ENCODE measurements at regions not wholly inside any gene's neighbourhood (a gene's known extent, or its start where the extent isn't known, plus 50 kb on each side); places are given as distances from the start of the nearest gene placed in this dataset.

- no peaks in the 10 kb centered on the region for H3K4me1 Mint-ChIP-seq
- peaks cover 12% of the 10 kb centered on the region for H3K27me3 Mint-ChIP-seq
- H3K9me3 Mint-ChIP-seq, result no peaks in the 10 kb centered on the region
These were observed 111.7 kb upstream of the NR2F2 start for GRCh38 chr15:96218623-96219455.

GRCh38 chr15:96219681-96220080 lies 110.8 kb upstream of the NR2F2 start:
- Mint-ChIP-seq H3K4me3 (no peak overlapping the region), H3K27me3 (peaks cover 12% of the 10 kb centered on the region), H3K27ac (no peak overlapping the region), H3K9me3 (no peaks in the 10 kb centered on the region), H3K36me3 (peaks cover 3% of the 10 kb centered on the region), H3K4me1 (no peaks in the 10 kb centered on the region)

More at GRCh38 chr15:96218623-96219455, 111.7 kb upstream of the NR2F2 start:
- Mint-ChIP-seq H3K27ac (no peak overlapping the region), H3K36me3 (peaks cover 3% of the 10 kb centered on the region), H3K4me3 (no peak overlapping the region)

GRCh38 chr15:96220657-96221056 lies 109.8 kb upstream of the NR2F2 start:
- Mint-ChIP-seq H3K27ac (no peak overlapping the region), H3K4me1 (no peaks in the 10 kb centered on the region), H3K9me3 (no peaks in the 10 kb centered on the region), H3K27me3 (peaks cover 12% of the 10 kb centered on the region), H3K4me3 (no peak overlapping the region), H3K36me3 (peaks cover 3% of the 10 kb centered on the region)

- H3K36me3 Mint-ChIP-seq, result no peaks in the 10 kb centered on the region
- H3K27ac Mint-ChIP-seq, result no peak overlapping the region
- peaks cover 8% of the 10 kb centered on the region for H3K27me3 Mint-ChIP-seq
- no peaks in the 10 kb centered on the region for H3K9me3 Mint-ChIP-seq
- no peak overlapping the region for H3K4me3 Mint-ChIP-seq
- H3K4me1 Mint-ChIP-seq, result no peaks in the 10 kb centered on the region
These were observed 107.5 kb upstream of the NR2F2 start for GRCh38 chr15:96222981-96223380.

GRCh38 chr15:96223939-96224338 lies 106.6 kb upstream of the NR2F2 start:
- H3K4me1 Mint-ChIP-seq, result no peaks in the 10 kb centered on the region

GRCh38 chr15:96225642-96226259 lies 104.7 kb upstream of the NR2F2 start:
- H3K4me3 Mint-ChIP-seq, result no peak overlapping the region
- no peaks in the 10 kb centered on the region for H3K9me3 Mint-ChIP-seq
- H3K4me1 Mint-ChIP-seq, result no peaks in the 10 kb centered on the region
- no peak overlapping the region for H3K27ac Mint-ChIP-seq
- H3K27me3 Mint-ChIP-seq, result peaks cover 6% of the 10 kb centered on the region
- H3K36me3 Mint-ChIP-seq, result no peaks in the 10 kb centered on the region

More at GRCh38 chr15:96223939-96224338, 106.6 kb upstream of the NR2F2 start:
- no peaks in the 10 kb centered on the region for H3K9me3 Mint-ChIP-seq
- H3K4me3 Mint-ChIP-seq, result no peak overlapping the region
- H3K27ac Mint-ChIP-seq, result no peak overlapping the region
- no peaks in the 10 kb centered on the region for H3K36me3 Mint-ChIP-seq
- peaks cover 6% of the 10 kb centered on the region for H3K27me3 Mint-ChIP-seq

GRCh38 chr15:96230526-96231181 lies 99.8 kb upstream of the NR2F2 start:
- no peaks in the 10 kb centered on the region for H3K9me3 Mint-ChIP-seq
- H3K4me1 Mint-ChIP-seq, result no peaks in the 10 kb centered on the region
- no peak overlapping the region for H3K4me3 Mint-ChIP-seq
- no peaks in the 10 kb centered on the region for H3K36me3 Mint-ChIP-seq
- peaks cover 2% of the 10 kb centered on the region for H3K27me3 Mint-ChIP-seq
- H3K27ac Mint-ChIP-seq, result no peak overlapping the region

GRCh38 chr15:96232335-96232734 lies 98.2 kb upstream of the NR2F2 start:
- H3K36me3 Mint-ChIP-seq, result no peaks in the 10 kb centered on the region
- no peaks in the 10 kb centered on the region for H3K4me1 Mint-ChIP-seq
- H3K27me3 Mint-ChIP-seq, result peaks cover 4% of the 10 kb centered on the region
- H3K4me3 Mint-ChIP-seq, result no peak overlapping the region
- no peak overlapping the region for H3K27ac Mint-ChIP-seq
- H3K9me3 Mint-ChIP-seq, result no peaks in the 10 kb centered on the region

- peaks cover 2% of the 10 kb centered on the region for H3K27me3 Mint-ChIP-seq
- H3K9me3 Mint-ChIP-seq, result no peaks in the 10 kb centered on the region
- H3K27ac Mint-ChIP-seq, result no peak overlapping the region
- no peaks in the 10 kb centered on the region for H3K36me3 Mint-ChIP-seq
- H3K4me1 Mint-ChIP-seq, result no peaks in the 10 kb centered on the region
- H3K4me3 Mint-ChIP-seq, result no peak overlapping the region
These were observed 96.2 kb upstream of the NR2F2 start for GRCh38 chr15:96234109-96234892.

GRCh38 chr15:96237002-96237401 lies 93.5 kb upstream of the NR2F2 start:
- Mint-ChIP-seq H3K4me3 (no peak overlapping the region), H3K27ac (no peak overlapping the region), H3K27me3 (peaks cover 2% of the 10 kb centered on the region), H3K4me1 (no peaks in the 10 kb centered on the region), H3K9me3 (no peaks in the 10 kb centered on the region), H3K36me3 (no peaks in the 10 kb centered on the region)

- Mint-ChIP-seq H3K9me3 (no peaks in the 10 kb centered on the region), H3K27me3 (peaks cover 6% of the 10 kb centered on the region), H3K4me1 (no peaks in the 10 kb centered on the region), H3K27ac (no peak overlapping the region), H3K36me3 (no peaks in the 10 kb centered on the region), H3K4me3 (no peak overlapping the region)
These were observed 87.7 kb upstream of the NR2F2 start for GRCh38 chr15:96242761-96243160.

GRCh38 chr15:96243701-96244100 lies 86.8 kb upstream of the NR2F2 start:
- H3K4me3 Mint-ChIP-seq, result no peak overlapping the region
- no peaks in the 10 kb centered on the region for H3K9me3 Mint-ChIP-seq
- H3K4me1 Mint-ChIP-seq, result no peaks in the 10 kb centered on the region
- peaks cover 8% of the 10 kb centered on the region for H3K27me3 Mint-ChIP-seq
- H3K27ac Mint-ChIP-seq, result no peak overlapping the region
- no peaks in the 10 kb centered on the region for H3K36me3 Mint-ChIP-seq

GRCh38 chr15:96245252-96245651 lies 85.2 kb upstream of the NR2F2 start:
- Mint-ChIP-seq H3K27me3 (peaks cover 8% of the 10 kb centered on the region), H3K4me1 (no peaks in the 10 kb centered on the region), H3K27ac (no peak overlapping the region), H3K4me3 (no peak overlapping the region), H3K36me3 (no peaks in the 10 kb centered on the region), H3K9me3 (no peaks in the 10 kb centered on the region)

GRCh38 chr15:96246057-96246456 lies 84.4 kb upstream of the NR2F2 start:
- Mint-ChIP-seq H3K9me3 (no peaks in the 10 kb centered on the region), H3K4me3 (no peak overlapping the region), H3K27ac (no peak overlapping the region), H3K36me3 (no peaks in the 10 kb centered on the region), H3K4me1 (no peaks in the 10 kb centered on the region), H3K27me3 (peaks cover 8% of the 10 kb centered on the region)

GRCh38 chr15:96247621-96248305 lies 82.7 kb upstream of the NR2F2 start:
- Mint-ChIP-seq H3K36me3 (no peaks in the 10 kb centered on the region), H3K27ac (no peak overlapping the region), H3K4me3 (no peak overlapping the region), H3K9me3 (no peaks in the 10 kb centered on the region), H3K4me1 (no peaks in the 10 kb centered on the region), H3K27me3 (peaks cover 8% of the 10 kb centered on the region)
